HG02798 (cell line): ENCODE measurements at regions not wholly inside any gene's neighbourhood (a gene's known extent, or its start where the extent isn't known, plus 50 kb on each side); places are given as distances from the start of the nearest gene placed in this dataset.

ENCODE experiments used
- ATAC-seq: cut with Tn5 transposase; IDR thresholded peaks from one replicate; pipeline ENCODE4 v1.9.1; 2021; ENCODE audit warnings: mild to moderate bottlenecking; ENCODE audit not compliant: unreplicated experiment, poor library complexity

DNA sequence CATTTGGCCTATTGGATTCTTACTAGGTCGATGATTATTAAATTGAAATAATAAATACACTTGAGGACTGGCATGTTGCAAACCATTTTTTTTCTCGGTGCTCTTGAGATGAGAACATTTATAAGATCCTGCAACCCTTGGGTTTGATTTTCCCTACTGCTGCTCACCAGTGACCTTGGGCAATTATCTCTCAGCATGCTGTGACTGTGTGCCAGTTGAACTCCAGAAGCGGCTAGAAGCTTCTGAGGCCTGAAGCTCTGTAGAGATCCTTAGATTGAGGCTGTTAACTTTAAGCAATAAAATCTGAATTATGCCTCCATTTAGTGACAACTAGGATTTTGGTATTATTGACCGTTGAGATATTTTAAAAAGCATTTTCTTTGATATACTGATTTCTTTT, 489.8 kb downstream of the MAT2B start:
- ATAC-seq: no peak

DNA sequence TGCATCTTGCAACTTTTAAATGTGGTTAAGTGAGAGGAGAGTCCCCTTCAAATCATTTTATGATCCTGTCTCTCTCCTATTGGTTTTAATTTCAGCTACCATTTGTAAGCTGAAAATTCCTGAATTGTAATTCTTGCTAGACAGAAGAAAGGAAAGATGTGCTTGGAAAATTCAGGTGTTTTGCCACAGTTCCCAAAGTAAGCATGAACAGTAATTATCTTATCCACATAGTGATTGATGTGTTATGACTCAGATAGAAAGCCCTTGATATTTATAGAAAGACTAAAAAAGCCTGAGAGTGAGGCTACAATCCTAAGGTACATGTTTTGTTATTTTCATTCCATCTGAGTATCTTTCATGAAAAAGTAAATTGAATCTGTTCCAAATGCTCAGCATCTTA, 492.5 kb downstream of the MAT2B start:
- ATAC-seq: no peak

DNA sequence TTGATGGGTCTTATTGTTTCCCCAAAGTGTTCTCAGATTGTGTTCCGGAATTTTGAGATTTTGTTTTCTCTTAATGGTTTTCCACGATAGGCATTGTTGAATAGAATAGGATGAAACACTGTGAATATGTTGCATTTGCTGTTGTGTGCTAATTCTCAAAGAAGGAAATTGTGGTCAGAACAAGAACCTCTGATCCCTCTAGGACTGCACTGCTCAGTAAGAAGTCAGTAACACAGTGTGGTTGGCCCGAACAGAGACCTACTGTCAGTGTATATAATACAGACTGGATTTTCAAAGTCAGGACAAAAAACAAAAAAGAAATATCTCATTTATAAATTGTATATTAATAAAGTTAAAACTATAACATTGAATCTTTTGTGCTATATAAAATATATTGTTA, 494.8 kb downstream of the MAT2B start:
- ATAC-seq: no peak

DNA sequence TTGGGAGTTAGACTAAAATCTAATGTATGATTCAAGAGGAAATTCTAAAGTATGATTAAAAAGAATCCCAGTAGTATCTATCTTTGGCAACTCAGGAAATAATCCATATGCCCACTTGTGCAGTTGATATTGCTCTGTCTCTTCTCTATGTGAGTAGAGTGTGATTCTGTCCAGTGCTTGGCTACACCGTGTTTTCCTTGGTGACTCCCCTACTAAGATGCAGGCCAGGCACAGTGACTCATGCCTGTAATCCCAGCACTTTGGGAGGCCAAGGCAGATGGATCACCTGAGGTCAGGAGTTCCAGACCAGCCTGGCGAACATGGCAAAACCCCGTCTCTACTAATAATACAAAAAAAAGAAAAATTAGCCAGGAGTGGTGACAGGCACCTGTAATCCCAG, 495.4 kb downstream of the MAT2B start:
- ATAC-seq: no peak

DNA sequence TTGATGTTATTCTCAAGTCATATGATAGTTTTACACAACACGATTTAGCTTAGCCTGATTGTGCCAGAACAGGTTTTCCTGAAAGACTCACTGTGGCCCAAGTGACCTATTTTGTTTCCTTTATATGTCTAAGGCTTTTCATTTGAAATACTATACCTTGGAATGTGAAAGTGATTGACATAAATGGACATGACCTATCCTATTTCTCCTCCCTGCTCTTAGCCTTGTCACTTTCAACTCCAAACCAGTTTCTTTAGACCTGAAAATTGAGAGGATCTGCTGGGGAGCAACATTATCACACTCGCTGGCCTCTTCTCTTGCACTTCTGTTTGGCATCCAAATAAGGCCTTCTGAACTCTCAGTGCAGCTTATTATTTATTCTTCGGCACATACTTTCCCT, 496.8 kb downstream of the MAT2B start:
- ATAC-seq: no peak

DNA sequence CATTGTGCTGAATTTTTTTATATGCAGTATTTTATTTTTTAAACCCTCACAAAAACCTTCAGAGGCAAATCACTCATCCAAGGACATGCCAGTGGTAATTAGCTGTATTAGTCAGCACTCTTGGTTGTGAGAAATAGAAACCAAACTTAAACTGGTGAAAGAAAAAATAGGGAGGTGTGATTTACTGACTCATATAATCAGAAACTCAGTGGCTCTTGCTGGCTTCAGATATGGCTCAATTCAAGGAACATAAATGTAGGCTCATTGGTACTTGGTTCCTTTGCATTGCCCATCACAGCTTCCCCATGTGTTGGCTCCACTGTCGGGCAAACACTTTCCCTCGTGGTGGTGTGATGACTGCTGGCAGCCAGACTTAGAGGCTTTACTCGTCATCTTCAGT, 497.2 kb downstream of the MAT2B start:
- peak; percentile 32 for ATAC-seq

DNA sequence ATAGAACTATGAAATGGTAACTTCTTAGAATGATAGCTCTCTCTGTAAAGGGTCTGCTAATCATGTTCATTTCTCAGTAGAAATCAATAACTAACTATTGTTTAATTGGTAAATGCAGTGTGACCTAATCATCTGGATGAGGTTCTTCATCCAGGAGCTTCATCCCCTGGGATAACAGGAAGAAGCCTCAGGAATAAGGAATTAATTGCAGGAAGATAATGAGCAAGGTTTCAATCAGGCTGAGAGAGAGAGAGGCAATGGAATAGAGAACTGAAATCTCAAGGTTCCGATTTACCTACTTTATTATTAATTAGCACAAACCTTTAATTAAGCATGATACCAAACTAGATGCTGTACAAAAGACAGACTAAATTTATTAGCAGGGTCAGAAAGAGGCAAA, 499.7 kb downstream of the MAT2B start:
- no peak for ATAC-seq

DNA sequence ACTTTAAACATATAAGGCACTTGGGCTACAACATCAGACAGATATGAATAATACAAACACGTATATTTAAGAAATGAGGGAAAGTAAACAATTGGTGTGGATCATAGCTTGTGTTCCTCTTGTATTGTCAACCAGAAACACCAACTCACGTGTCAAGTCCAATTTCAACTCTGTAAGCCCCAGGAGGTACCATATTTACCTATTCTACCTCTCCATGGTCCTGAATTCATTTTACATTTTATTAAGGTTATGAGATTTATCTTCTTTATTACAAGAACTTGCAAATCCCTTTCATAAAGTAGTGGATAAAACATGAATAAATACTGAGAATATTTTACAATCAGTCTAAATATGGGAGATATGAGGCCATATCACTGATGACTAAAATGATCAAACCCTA, 501.6 kb downstream of the MAT2B start:
- no peak for ATAC-seq

DNA sequence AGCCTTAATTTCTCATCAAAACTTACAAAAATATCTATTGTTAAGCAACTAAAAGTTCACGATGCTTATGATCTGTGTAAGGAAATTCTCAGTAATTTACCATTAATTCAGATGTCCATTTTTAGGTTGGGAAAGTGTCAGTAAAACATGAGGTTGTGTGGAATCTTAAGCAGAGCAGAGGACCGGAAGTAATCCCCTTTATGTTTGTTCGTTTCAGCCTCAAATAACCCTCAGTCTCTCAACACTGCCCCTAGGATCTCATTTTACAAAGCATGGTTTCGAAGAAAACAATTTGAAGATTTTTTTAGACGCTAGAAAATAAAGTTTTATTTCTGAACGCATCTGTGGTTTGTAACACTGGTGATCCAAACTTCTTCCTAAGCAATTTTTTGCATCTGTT, 504.2 kb downstream of the MAT2B start:
- ATAC-seq: no peak

DNA sequence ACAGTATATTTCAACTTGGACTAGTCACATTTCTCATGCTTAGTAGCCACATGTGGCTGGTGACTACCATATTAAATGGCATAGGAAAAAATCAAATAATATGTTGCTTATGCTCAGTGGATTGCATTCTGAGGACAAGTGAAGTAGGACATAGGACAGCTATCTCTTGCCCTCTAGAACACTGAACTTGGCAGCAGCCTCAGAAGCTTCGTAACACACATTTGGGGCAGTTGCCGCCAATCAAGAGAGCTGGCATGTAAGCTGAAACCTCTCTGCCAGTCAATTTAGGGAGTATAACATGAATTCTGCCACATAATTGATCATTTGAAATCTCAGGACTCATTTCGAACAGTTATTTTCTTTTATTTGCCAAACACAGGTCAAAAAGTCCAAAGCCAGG, 505.5 kb downstream of the MAT2B start:
- ATAC-seq: no peak

DNA sequence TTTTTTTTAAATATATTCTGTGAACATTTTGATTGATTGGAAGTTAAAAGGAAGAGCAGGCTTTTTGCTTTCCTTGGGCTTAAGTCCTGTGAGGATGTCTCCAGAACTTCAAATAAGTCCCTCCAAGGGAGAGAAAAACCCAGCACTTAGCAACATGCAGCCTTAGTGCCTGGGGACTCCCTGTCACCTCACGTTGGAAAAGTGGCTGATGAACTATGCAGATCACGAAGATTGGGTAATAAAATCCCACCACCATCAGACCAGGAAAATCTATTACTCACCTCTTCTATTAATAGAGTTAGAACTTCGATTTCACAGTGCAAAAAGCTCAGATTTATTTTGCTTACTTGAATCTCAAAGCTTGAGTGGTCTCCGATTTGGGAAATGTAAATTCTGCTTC, 507.0 kb downstream of the MAT2B start:
- no peak for ATAC-seq

DNA sequence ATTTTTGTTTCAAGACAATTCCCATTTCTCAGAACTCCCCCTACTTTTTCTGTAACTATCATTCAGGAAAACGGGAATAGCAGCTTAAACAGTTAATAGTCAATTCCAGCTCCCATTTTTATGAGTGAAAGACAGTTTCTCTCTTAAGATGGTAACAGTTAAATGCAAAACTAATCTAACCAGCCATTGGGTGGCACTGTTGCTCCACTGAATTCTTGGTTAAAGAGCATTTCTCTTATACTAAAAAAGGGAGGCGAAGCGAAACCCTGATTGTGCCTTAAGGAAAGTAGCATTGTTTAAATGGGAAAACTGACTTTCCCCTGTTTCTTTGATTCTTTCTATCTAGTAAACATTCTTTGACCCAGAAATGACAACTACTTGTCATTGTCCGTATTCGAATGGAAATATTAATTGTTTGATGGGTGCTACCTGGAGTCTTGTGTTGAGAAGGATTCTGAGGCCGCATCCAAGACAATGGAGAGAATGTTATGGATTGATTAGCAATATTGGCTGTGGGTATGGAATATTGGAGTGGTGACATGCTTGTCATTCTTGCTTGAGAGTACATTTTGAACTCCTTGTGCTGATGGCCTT, 507.8 kb downstream of the MAT2B start:
- peak; percentile 84 for ATAC-seq

DNA sequence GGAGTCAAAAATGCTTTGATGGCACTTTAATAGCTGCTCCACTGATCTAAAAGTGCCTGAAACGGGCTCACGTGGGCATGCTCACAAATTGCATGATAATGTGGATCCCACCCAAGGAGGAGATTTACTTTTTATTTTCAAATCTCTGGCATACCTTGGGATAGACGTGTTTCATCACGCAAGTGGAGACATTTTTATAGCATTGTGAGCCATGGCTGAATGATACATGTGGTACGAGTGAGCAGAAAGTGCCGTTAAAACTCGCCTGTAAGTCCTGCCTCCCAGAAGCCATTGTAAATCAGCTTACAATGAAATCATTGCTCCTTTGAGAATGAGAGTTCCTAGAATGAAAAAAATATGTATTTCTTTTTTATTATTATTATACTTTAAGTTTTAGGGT, 514.7 kb downstream of the MAT2B start:
- no peak for ATAC-seq

DNA sequence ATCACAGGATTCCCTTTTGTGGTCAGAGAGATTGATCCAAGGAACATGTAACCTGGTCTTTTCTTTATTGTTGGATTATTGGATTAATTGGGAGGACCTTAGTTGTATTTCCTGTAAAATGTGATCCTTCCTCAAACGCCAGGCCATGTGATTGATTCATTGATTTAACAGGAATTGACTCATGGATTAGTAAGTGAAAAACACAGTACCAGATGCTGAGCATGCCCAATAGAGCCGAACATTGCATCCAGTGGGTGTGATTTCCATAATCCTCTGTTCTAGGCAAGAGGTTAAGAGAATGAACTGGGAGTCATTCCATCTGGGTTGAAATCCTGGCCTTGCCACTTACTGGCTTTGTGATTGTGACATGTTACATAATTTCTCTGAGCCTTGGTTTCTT, 522.3 kb downstream of the MAT2B start:
- no peak for ATAC-seq

DNA sequence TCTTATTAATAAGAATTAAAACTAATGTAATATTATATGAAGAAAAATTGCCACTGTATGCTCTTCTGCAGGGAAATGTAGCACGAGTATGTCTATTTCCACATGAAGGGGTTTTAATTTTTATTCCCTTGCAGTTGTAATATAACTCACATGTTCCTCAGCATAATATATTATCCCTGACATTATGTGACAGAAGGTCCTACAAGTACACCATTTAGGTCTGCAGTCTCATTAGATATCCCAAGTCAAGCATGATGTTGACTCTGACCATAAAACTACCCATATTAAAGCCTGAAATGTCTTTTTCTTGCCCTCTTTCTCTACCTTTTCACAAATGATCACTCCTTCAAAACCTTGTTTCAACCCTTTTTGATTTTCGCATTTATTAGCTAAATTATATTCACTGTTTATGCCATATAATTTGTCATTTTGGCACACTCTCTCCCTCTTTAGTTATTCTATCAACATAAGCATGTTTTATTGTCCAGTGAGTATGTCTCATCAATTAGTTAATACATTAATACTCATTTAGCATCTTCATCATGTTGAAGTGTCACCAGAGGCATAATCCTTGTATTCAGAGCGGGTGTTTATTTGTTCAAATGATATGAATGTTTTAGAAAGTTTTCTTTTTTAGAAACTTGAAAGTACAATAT, 532.8 kb downstream of the MAT2B start:
- no peak for ATAC-seq

DNA sequence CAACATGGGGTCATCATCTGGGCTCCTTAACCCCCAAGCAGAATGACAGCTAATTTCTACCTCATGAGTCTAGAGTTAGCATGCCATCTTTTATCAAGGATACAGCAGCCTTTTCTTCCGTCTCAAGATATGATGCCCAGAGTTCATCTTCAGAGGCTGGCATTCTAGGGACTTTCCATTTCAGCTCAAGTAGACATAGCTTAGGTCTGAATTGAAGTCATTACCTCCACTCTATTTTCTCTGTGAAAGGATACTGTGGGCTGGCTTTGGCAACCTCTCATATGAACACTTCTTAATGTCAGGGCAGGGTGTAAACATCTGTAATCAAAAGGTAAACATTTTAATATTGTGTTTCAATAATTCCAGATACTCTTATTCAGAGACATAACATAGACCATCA, 535.7 kb downstream of the MAT2B start:
- ATAC-seq: peak; percentile 45

DNA sequence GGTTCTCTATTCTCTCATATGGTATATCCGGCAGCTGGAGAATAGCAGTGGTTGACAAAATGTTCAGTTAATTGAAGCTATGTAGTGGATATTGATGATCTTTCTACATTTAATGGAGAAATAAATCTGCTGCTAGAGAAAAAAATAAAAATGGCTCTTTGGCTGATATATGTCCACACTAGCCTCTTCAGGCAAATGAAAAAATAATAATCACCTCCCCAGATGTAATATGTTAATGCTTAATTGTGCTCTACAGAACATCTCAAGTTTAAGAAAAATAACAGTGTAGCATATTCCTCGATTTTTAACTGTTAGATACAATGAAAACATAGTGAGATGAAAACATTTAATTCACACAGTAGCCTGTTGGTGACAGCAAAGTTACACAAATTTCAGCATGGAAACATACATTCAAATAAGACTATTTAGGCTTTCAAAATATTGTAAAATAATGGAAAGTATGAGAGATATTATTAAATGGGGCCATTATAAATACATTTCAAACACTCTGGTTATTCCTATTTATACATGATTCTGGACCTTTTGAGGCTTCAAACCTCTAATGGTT, 543.0 kb downstream of the MAT2B start:
- ATAC-seq: no peak

DNA sequence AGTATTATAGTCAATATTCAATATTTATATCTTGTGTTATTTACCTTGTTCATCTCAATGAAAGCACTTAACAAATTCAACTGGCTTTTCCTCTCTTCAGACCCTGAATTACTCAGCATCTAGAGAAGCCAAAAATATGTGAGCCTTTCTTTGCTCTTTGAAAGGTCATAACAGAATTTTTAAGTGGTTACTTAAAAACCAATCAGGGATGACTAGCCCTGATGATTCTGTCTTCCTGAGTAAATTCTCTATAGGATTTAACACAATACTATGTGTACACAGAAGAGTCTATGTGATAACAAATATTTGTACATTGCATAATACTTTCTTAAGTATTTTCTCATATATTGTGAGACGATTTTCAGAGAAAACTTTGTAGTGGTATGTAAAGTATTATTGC, 546.3 kb downstream of the MAT2B start:
- ATAC-seq: no peak

DNA sequence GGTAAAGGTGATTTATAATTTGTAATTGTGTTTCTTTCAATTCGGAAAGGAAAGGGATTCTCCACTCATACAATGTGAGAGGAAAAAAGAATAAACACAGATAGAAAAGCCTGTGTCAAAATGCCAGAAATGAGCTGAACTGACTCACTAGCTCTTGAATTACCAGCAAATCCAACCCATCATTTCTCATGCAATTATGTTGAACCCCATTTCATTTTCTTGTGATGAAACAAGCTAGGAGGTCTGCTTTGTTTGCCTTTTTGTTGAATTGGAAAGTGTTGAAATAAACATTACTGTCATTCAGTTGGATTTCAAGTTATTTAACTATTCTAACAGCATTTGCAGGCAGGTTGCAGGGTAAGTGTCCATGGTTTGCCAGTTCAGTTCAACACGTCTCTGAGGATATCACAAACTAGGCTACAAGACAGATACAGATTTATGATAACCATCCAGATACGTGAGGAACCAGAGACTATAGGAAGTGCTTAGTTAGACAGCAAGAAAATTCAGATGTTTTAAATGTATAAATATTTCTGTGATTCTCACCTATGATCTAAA, 547.2 kb downstream of the MAT2B start:
- ATAC-seq: no peak

DNA sequence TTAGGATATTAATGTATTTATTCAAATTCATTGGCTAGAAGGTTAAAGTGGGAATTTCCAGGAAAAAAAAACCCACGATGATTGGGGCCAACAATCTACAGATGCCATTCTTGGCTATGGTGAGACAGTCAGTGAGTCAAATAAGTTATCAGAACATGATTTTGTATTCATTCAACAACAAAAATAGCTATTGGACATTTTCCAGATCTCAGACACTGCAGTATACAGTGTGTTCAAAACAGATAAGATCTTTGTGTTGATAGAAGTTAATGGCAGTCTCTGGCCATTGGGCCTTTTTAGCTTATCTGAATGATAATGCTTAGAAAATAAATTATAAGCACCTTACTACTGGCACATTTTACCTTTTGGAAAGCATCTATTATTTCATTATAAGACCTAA, 547.7 kb downstream of the MAT2B start:
- no peak for ATAC-seq

DNA sequence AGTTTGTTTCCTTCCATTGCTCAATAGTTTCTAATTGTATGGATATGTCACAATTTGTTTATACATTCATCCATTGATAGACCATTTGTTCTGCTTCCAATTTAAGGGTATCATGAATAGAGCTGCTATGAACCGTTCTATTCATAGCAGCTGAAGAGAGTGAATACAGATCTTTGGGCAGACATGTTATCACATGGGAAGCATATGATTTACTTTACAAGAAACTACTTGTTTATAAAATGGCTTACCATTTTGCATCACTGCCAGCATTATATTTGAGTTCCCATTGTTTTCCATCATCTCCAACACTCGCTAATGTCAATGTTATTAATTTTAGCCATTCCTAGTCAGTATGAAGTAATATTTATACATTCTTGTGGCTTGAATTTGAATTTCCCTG, 549.0 kb downstream of the MAT2B start:
- no peak for ATAC-seq

DNA sequence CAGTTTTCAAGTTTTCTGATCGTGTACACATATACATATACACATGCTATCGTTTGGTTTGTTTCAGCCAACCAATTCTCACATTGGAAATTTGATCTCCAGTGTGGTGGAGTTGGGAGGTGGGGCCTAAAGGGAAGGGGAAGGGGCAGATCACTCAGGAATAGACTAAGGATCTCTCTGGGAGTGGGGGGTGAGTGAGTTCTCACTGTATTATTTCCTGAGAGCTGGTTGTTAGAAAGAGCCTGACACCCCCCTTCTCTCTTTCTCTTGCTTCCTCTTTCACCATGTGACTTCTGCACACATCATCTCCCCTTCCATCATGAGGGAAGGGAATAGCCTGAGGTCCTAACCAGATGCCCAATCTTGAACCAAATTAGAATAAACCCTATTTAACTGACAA, 551.7 kb downstream of the MAT2B start:
- ATAC-seq: no peak
